ENCODE measurements at regions not wholly inside any gene's neighbourhood (a gene's known extent, or its start where the extent isn't known, plus 50 kb on each side); places are given as distances from the start of the nearest gene placed in this dataset.

DNA sequence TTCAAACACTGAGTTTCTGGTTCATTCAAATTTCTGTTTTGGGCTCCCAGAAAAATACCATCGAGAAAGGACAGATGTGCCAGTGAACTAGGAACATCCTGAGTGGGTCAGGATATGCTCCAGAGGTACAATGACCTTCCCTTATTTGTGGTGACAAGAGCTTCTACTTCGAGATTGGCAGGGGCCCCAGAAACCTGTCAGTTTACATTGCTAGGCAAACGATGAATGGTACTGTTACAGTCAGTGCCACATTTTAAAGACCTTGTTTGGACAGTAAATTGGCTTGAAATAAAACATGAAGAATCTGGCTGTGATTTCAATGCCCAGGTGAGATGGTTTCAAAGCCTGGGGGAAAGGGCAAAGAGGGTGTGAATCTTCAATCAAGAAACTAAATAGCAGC is 454.5 kb upstream of the ID4 start:
- in situ Hi-C loops (cut with MboI) (no loop called here), intact Hi-C loops (cut with micrococcal nuclease) (no loop called here)
- no peak for DNase-seq (ENCODE audit: extremely low read depth in 1 of 4, low spot score in 3 of 4)
- 0% methylated on average over 3 of the region's 3 CpGs for WGBS (ENCODE audit: insufficient coverage, low coverage, missing lambda C conversion rate)
- ChIA-PET CTCF (ENCODE audit: low intra/inter-chr PET ratio) (no interaction called here), POLR2A (no interaction called here)
- H3K4me3 ChIP-seq, result no peak overlapping the region
- no peak overlapping the region for H3K27ac ChIP-seq (ENCODE audit: extremely low read depth, low read depth, low read length)
- H4K20me1 ChIP-seq (replicated peaks; ENCODE audit: control insufficient read depth, insufficient read depth, low read length), result no peaks in the 10 kb centered on the region
- no peaks in the 10 kb centered on the region for H3K9me3 ChIP-seq (replicated peaks; ENCODE audit: control insufficient read depth, insufficient read depth, low read depth, low read length)
- no peak for FAIRE-seq
- no peaks in the 10 kb centered on the region for H3K79me2 ChIP-seq (ENCODE audit: control insufficient read depth, insufficient read depth, low read length)
- H3K27me3 ChIP-seq (ENCODE audit: control insufficient read depth in 2 of 2, insufficient read depth in 2 of 2, low read length in 2 of 2), result no peaks in the 10 kb centered on the region
- BruUV-seq (replicated peaks), result no TSS peak
- no peaks in the 10 kb centered on the region for H3K36me3 ChIP-seq (ENCODE audit: control insufficient read depth, insufficient read depth, low read length)
- H3K9ac ChIP-seq (ENCODE audit: insufficient read depth in 1 of 2, low read depth in 2 of 2, low read length in 2 of 2), result no peak overlapping the region
- no peak overlapping the region for H3K4me2 ChIP-seq (ENCODE audit: insufficient read depth, low read length)
- H2AFZ ChIP-seq (ENCODE audit: low read depth, low read length), result no peak overlapping the region
- H3K9me1 ChIP-seq (ENCODE audit: control insufficient read depth, insufficient read depth, low read length), result no peaks in the 10 kb centered on the region
- ATAC-seq, result no peak
- TF ChIP-seq SLC30A9 (CRISPR knock-in tag; IDR thresholded peaks at IDR 0.05) (no peak), KAT8 (IDR thresholded peaks at IDR 0.05; ENCODE audit: low read depth) (no peak), FOXP1 (CRISPR knock-in tag; IDR thresholded peaks at IDR 0.05) (no peak), GTF2B (IDR thresholded peaks at IDR 0.05; ENCODE audit: extremely low read depth, insufficient read length) (no peak), RFX1 (IDR thresholded peaks at IDR 0.05) (no peak), TEAD2 (tag; IDR thresholded peaks at IDR 0.05) (no peak), TAF15 (IDR thresholded peaks at IDR 0.05; ENCODE audit: low read depth, low read length) (no peak), ZFP30 (CRISPR knock-in tag; IDR thresholded peaks at IDR 0.05; ENCODE audit: borderline replicate concordance) (no peak), BMI1 (IDR thresholded peaks at IDR 0.05; ENCODE audit: low read length) (no peak), TEAD1 (CRISPR knock-in tag; IDR thresholded peaks at IDR 0.05) (no peak), ZBTB2 (IDR thresholded peaks at IDR 0.05) (no peak)
- H3K4me1 ChIP-seq (replicated peaks in 1 of 2; ENCODE audit: control insufficient read depth in 2 of 2, insufficient read depth in 2 of 2, low read length in 2 of 2), result no peaks in the 10 kb centered on the region
